ENCODE measurements at regions not wholly inside any gene's neighbourhood (a gene's known extent, or its start where the extent isn't known, plus 50 kb on each side); places are given as distances from the start of the nearest gene placed in this dataset.

DNA sequence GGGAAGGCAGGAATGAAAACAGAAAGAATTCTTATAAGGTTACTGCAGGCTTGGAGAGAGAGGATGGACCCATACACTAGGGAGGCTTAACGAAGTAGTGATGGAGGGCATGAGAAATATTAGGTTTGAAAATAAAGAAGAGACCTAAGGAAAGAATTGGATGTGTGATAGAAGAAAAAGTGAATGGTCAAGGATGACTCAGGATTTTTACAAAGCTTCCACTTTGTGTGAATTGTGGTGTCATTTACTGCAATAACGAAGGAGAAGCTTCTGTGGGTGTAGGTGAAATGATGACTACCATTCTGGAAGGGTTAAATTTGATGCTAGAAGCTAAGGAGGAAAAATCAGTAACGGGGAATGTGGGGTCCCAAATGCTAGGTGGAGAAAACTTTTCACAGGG, 191.2 kb downstream of the UTRN start:
- TF ChIP-seq, protein P1, sequence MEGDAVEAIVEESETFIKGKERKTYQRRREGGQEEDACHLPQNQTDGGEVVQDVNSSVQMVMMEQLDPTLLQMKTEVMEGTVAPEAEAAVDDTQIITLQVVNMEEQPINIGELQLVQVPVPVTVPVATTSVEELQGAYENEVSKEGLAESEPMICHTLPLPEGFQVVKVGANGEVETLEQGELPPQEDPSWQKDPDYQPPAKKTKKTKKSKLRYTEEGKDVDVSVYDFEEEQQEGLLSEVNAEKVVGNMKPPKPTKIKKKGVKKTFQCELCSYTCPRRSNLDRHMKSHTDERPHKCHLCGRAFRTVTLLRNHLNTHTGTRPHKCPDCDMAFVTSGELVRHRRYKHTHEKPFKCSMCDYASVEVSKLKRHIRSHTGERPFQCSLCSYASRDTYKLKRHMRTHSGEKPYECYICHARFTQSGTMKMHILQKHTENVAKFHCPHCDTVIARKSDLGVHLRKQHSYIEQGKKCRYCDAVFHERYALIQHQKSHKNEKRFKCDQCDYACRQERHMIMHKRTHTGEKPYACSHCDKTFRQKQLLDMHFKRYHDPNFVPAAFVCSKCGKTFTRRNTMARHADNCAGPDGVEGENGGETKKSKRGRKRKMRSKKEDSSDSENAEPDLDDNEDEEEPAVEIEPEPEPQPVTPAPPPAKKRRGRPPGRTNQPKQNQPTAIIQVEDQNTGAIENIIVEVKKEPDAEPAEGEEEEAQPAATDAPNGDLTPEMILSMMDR (conservative IDR thresholded peaks at IDR 0.05; ENCODE audit: low read depth in 2 of 2): no peak
- TF ChIP-seq EZH2phosphoT487 (IDR thresholded peaks at IDR 0.05; ENCODE audit: unreplicated experiment): no peak
- TF ChIP-seq, protein P2, sequence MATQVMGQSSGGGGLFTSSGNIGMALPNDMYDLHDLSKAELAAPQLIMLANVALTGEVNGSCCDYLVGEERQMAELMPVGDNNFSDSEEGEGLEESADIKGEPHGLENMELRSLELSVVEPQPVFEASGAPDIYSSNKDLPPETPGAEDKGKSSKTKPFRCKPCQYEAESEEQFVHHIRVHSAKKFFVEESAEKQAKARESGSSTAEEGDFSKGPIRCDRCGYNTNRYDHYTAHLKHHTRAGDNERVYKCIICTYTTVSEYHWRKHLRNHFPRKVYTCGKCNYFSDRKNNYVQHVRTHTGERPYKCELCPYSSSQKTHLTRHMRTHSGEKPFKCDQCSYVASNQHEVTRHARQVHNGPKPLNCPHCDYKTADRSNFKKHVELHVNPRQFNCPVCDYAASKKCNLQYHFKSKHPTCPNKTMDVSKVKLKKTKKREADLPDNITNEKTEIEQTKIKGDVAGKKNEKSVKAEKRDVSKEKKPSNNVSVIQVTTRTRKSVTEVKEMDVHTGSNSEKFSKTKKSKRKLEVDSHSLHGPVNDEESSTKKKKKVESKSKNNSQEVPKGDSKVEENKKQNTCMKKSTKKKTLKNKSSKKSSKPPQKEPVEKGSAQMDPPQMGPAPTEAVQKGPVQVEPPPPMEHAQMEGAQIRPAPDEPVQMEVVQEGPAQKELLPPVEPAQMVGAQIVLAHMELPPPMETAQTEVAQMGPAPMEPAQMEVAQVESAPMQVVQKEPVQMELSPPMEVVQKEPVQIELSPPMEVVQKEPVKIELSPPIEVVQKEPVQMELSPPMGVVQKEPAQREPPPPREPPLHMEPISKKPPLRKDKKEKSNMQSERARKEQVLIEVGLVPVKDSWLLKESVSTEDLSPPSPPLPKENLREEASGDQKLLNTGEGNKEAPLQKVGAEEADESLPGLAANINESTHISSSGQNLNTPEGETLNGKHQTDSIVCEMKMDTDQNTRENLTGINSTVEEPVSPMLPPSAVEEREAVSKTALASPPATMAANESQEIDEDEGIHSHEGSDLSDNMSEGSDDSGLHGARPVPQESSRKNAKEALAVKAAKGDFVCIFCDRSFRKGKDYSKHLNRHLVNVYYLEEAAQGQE (IDR thresholded peaks at IDR 0.05; ENCODE audit: unreplicated experiment): no peak
- TF ChIP-seq POLR2AphosphoS5 (IDR thresholded peaks at IDR 0.05; ENCODE audit: low read depth): no peak
- TF ChIP-seq EZH2 (IDR thresholded peaks at IDR 0.05; ENCODE audit: low read depth, unreplicated experiment): no peak
- TF ChIP-seq JUNB (IDR thresholded peaks at IDR 0.05; ENCODE audit: unreplicated experiment): no peak
- TF ChIP-seq ZNF331 (CRISPR knock-in tag; IDR thresholded peaks at IDR 0.05; ENCODE audit: low read depth): no peak
- TF ChIP-seq, protein P3, sequence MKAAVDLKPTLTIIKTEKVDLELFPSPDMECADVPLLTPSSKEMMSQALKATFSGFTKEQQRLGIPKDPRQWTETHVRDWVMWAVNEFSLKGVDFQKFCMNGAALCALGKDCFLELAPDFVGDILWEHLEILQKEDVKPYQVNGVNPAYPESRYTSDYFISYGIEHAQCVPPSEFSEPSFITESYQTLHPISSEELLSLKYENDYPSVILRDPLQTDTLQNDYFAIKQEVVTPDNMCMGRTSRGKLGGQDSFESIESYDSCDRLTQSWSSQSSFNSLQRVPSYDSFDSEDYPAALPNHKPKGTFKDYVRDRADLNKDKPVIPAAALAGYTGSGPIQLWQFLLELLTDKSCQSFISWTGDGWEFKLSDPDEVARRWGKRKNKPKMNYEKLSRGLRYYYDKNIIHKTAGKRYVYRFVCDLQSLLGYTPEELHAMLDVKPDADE (IDR thresholded peaks at IDR 0.05): no peak
- no peak for TF ChIP-seq NANOG (IDR thresholded peaks at IDR 0.05; ENCODE audit: borderline replicate concordance)
- TF ChIP-seq ZNF114 (CRISPR knock-in tag; IDR thresholded peaks at IDR 0.05): no peak

Data from GM23338 (cell line).